K562 (cell line): ENCODE measurements at regions not wholly inside any gene's neighbourhood (a gene's known extent, or its start where the extent isn't known, plus 50 kb on each side); places are given as distances from the start of the nearest gene placed in this dataset.

Experiments
- ATAC-seq: fragments of 200-7000 bp; cut with Tn5 transposase; 3 replicates; pipeline ENCODE4 v1.9.1; 2020; ENCODE audit warnings: moderate library complexity
- BruUV-seq: library from RNA; stranded (reverse); fragments of 400-500 nt; replicated peaks from 2 replicates; lab custom pipeline; 2021; lab: Mats Ljungman, UMichigan
- CTCF ChIA-PET: fragments of 300-600 bp; formaldehyde crosslinking; extraction: SDS; loops from one replicate; lab custom pipeline; 2021; ENCODE audit warnings: low intra/inter-chr PET ratio; lab: Yijun Ruan, JAX
- POLR2A ChIA-PET: fragments of 300-600, 350-650 bp; sonication (Branson Sonifier 250); formaldehyde crosslinking; extraction: SDS; loops from one replicate; lab custom pipeline; 2021; ENCODE audit warnings: antibody characterized with exemption, inconsistent platforms; lab: Yijun Ruan, JAX
- DNase-seq, 4 experiments: peaks; one replicate each; pipeline versions ENCODE4 v3.0.0 to v3.0.0-alpha.2; 2011 to 2018; ENCODE audit warnings: low spot score in 3 of 4, mixed read lengths in 3 of 4; ENCODE audit errors: extremely low read depth in 1 of 4
- FAIRE-seq: peaks from 2 replicates; lab custom pipeline; 2011; peaks lifted over from hg19 to GRCh38; lab: Jason Lieb, UNC
- H2AFZ ChIP-seq: 2 replicates; pipeline ENCODE4 v1.6.0; 2011; ENCODE audit warnings: low read depth, low read length, control low read depth, inconsistent platforms
- H3K27ac ChIP-seq: fragments of 200-600 bp; 3 replicates; pipeline ENCODE4 v1.8.0; 2011; ENCODE audit warnings: low read depth, mild to moderate bottlenecking, control low read depth, inconsistent platforms, low read length, moderate library complexity, mixed read lengths; ENCODE audit errors: extremely low read depth
- H3K27me3 ChIP-seq, 2 experiments: fragments of 300-600 bp in 1 of 2; 2 replicates in 1 of 2; 3 replicates in 1 of 2; pipeline versions ENCODE4 v1.6.0 to v1.8.0; 2011; ENCODE audit warnings: inconsistent platforms in 2 of 2, low read length in 2 of 2, mild to moderate bottlenecking in 1 of 2, mixed read lengths in 1 of 2, moderate library complexity in 1 of 2; ENCODE audit not compliant: control insufficient read depth in 2 of 2, insufficient read depth in 2 of 2
- H3K36me3 ChIP-seq: fragments of 300-600 bp; 3 replicates; pipeline ENCODE4 v1.8.0; 2011; ENCODE audit warnings: mild to moderate bottlenecking, low read length, inconsistent platforms; ENCODE audit not compliant: control insufficient read depth, insufficient read depth
- H3K4me1 ChIP-seq, 2 experiments: fragments of 200-600 bp in 1 of 2; replicated peaks in 1 of 2; 2 replicates in 1 of 2; 3 replicates in 1 of 2; pipeline versions ENCODE4 v1.5.1 to v1.8.0; 2011; ENCODE audit warnings: inconsistent platforms in 2 of 2, low read length in 2 of 2, mild to moderate bottlenecking in 1 of 2, mixed read lengths in 1 of 2, moderate library complexity in 1 of 2; ENCODE audit not compliant: control insufficient read depth in 2 of 2, insufficient read depth in 2 of 2
- H3K4me2 ChIP-seq: 2 replicates; pipeline ENCODE4 v1.6.1; 2011; ENCODE audit warnings: low read length, control low read depth, inconsistent platforms, mixed read lengths; ENCODE audit not compliant: insufficient read depth
- H3K4me3 ChIP-seq: fragments of 200-600 bp; sonication (generic), shearing (Covaris generic); 2 replicates; pipeline ENCODE4 v1.5.1; 2016; ENCODE audit warnings: control low read depth, inconsistent platforms
- H3K79me2 ChIP-seq: fragments of 200-600 bp; 3 replicates; pipeline ENCODE4 v1.8.0; 2011; ENCODE audit warnings: low read length, inconsistent platforms; ENCODE audit not compliant: control insufficient read depth, insufficient read depth
- H3K9ac ChIP-seq, 2 experiments: 2 replicates each; pipeline versions ENCODE4 v1.6.0 to v1.6.1; 2011; ENCODE audit warnings: low read depth in 2 of 2, low read length in 2 of 2, control low read depth in 1 of 2, inconsistent platforms in 1 of 2, mild to moderate bottlenecking in 1 of 2, mixed read lengths in 1 of 2; ENCODE audit not compliant: insufficient read depth in 1 of 2
- H3K9me1 ChIP-seq: one replicate; pipeline ENCODE4 v1.6.0; 2011; ENCODE audit warnings: inconsistent platforms, mild to moderate bottlenecking, low read length, moderate library complexity; ENCODE audit not compliant: control insufficient read depth, insufficient read depth
- H3K9me3 ChIP-seq: replicated peaks from 2 replicates; pipeline ENCODE4 v1.5.1; 2011; ENCODE audit warnings: low read depth, low read length, inconsistent platforms; ENCODE audit not compliant: control insufficient read depth, insufficient read depth
- H4K20me1 ChIP-seq: replicated peaks from 2 replicates; pipeline ENCODE4 v1.6.1; 2011; ENCODE audit warnings: low read length, inconsistent platforms, mixed read lengths; ENCODE audit not compliant: control insufficient read depth, insufficient read depth
- CBX3 ChIP-seq, 2 experiments: IDR thresholded peaks; 1 replicate in 1 of 2; 2 replicates in 1 of 2; pipeline ENCODE4 v1.6.1; 2012; ENCODE audit warnings: inconsistent platforms in 2 of 2, low read length in 2 of 2, borderline replicate concordance in 1 of 2, control low read depth in 1 of 2
- CHAMP1 ChIP-seq: fragments of 450-650 bp; IDR thresholded peaks from 2 replicates; pipeline ENCODE4 v1.6.1; 2016; ENCODE audit warnings: mild to moderate bottlenecking
- E2F1 ChIP-seq: sonication (generic); formaldehyde crosslinking; IDR thresholded peaks from 2 replicates; pipeline ENCODE4 v1.8.1; 2023; ENCODE audit warnings: mild to moderate bottlenecking, missing genetic modification reagents, moderate library complexity
- E2F3 ChIP-seq: fragments of 250-450 bp; sonication (Bioruptor Pico); IDR thresholded peaks from 2 replicates; pipeline ENCODE4 v1.4.0; 2020; ENCODE audit warnings: mild to moderate bottlenecking
- FOXJ3 ChIP-seq: sonication (generic); formaldehyde crosslinking; IDR thresholded peaks from 2 replicates; pipeline ENCODE4 v1.4.0; 2020; ENCODE audit warnings: mild to moderate bottlenecking, missing genetic modification reagents
- HNRNPLL ChIP-seq: fragments of 200-400 bp; formaldehyde crosslinking; IDR thresholded peaks from 2 replicates; pipeline ENCODE4 v1.6.1; 2017; ENCODE audit warnings: low read length, low read depth, mild to moderate bottlenecking; ENCODE audit not compliant: poor library complexity, severe bottlenecking
- NELFE ChIP-seq: IDR thresholded peaks from 2 replicates; pipeline ENCODE4 v1.6.1; 2011; ENCODE audit warnings: mild to moderate bottlenecking; ENCODE audit not compliant: insufficient read depth, insufficient read length
- POLR3A ChIP-seq: IDR thresholded peaks from 2 replicates; pipeline ENCODE4 v1.6.1; 2011; ENCODE audit warnings: borderline replicate concordance, mild to moderate bottlenecking, moderate library complexity; ENCODE audit not compliant: insufficient read length, insufficient read depth; ENCODE audit errors: extremely low read depth
- SLC30A9 ChIP-seq: fragments of 250-450 bp; sonication (Bioruptor Pico); IDR thresholded peaks from 2 replicates; pipeline ENCODE4 v1.8.0; 2022; ENCODE audit warnings: mild to moderate bottlenecking, moderate library complexity
- SP2 ChIP-seq: IDR thresholded peaks from 2 replicates; pipeline ENCODE4 v1.6.1; 2011; ENCODE audit warnings: mild to moderate bottlenecking, low read depth, low read length, moderate library complexity; ENCODE audit not compliant: poor library complexity, severe bottlenecking; ENCODE audit errors: extremely low read depth
- ZNF124 ChIP-seq: sonication (generic); formaldehyde crosslinking; IDR thresholded peaks from 2 replicates; pipeline ENCODE4 v1.8.1; 2022; ENCODE audit warnings: missing genetic modification reagents
- ZNF239 ChIP-seq: fragments of 250-450 bp; sonication (Bioruptor Pico); IDR thresholded peaks from 2 replicates; pipeline ENCODE4 v1.4.0; 2020; ENCODE audit warnings: mild to moderate bottlenecking
- ZNF507 ChIP-seq: conservative IDR thresholded peaks from 2 replicates; pipeline ENCODE4 v1.6.1; 2017; ENCODE audit warnings: missing genetic modification characterization, missing compliant biosample characterization
- ZNF655 ChIP-seq: fragments of 250-450 bp; sonication (Bioruptor Pico); IDR thresholded peaks from 2 replicates; pipeline ENCODE4 v1.5.0; 2021
- ZNF75A ChIP-seq: fragments of 450-650 bp; formaldehyde crosslinking; IDR thresholded peaks from 2 replicates; pipeline ENCODE4 v1.4.0; 2020; ENCODE audit warnings: mild to moderate bottlenecking
- WGBS: fragments of 100-300 bp; shearing (Covaris generic); methylation state at CpG from one replicate; pipeline ENCODE4 v1.1.6; 2016; ENCODE audit warnings: low coverage, mixed read lengths; ENCODE audit not compliant: insufficient coverage; ENCODE audit errors: missing lambda C conversion rate; 5-methylcytosine and 5-hydroxymethylcytosine counted together
- in situ Hi-C: fragments of 300-500 bp; cut with MboI; formaldehyde crosslinking; loops from 4 replicates; pipeline ENCODE4 v1.15.0; 2018; ENCODE audit warnings: inconsistent platforms, mixed read lengths
- intact Hi-C: fragments of 100-400 bp; cut with micrococcal nuclease; formaldehyde crosslinking; loops from 2 replicates; pipeline ENCODE4 v1.14.2; 2022

- intact Hi-C loops (no loop called here), in situ Hi-C loops (no loop called here)
- no peaks in the 10 kb centered on the region for H3K27me3 ChIP-seq
- TF ChIP-seq ZNF124 (CRISPR knock-in tag) (no peak), NELFE (no peak), HNRNPLL (no peak), POLR3A (no peak), E2F1 (CRISPR knock-in tag) (no peak), SLC30A9 (CRISPR knock-in tag) (no peak), ZNF239 (CRISPR knock-in tag) (no peak), CBX3 (IDR thresholded peaks at IDR 0.05; ENCODE audit: borderline replicate concordance in 1 of 2, low read length in 2 of 2) (no peak), E2F3 (no peak), ZNF507 (tag) (no peak), ZNF75A (no peak), SP2 (no peak), ZNF655 (CRISPR knock-in tag) (no peak), CHAMP1 (no peak), FOXJ3 (CRISPR knock-in tag) (no peak)
- H3K9me1 ChIP-seq = no peaks in the 10 kb centered on the region
- H3K79me2 ChIP-seq = no peaks in the 10 kb centered on the region
- ChIA-PET POLR2A (interaction anchor here (0.6 kb wide), 1 partner anchor 19 kb away, joined by 3 read pairs; no protein-coding TSS in a partner anchor), CTCF (no interaction called here)
- no peak overlapping the region for H3K27ac ChIP-seq
- no TSS peak for BruUV-seq
- no peaks in the 10 kb centered on the region for H4K20me1 ChIP-seq
- H3K9me3 ChIP-seq = no peaks in the 10 kb centered on the region
- H2AFZ ChIP-seq = no peak overlapping the region
- H3K36me3 ChIP-seq = no peaks in the 10 kb centered on the region
- no peak overlapping the region for H3K4me2 ChIP-seq
- no peak overlapping the region for H3K9ac ChIP-seq
- no peak for ATAC-seq
- FAIRE-seq = no peak
- 0% methylated on average over 4 of the region's 4 CpGs for WGBS
- no peaks in the 10 kb centered on the region for H3K4me1 ChIP-seq
- no peak for DNase-seq
- H3K4me3 ChIP-seq = no peak overlapping the region
These were observed 123.7 kb upstream of the TMTC1 start for GRCh38 chr12:29907461-29907860.
